Neural progenitor cell (in vitro differentiated cells): ENCODE measurements at regions not wholly inside any gene's neighbourhood (a gene's known extent, or its start where the extent isn't known, plus 50 kb on each side); places are given as distances from the start of the nearest gene placed in this dataset.

Experiments
- DNase-seq: peaks from one replicate; pipeline ENCODE4 v3.0.0-alpha.2; 2016; ENCODE audit warnings: low spot score
- H2AFZ ChIP-seq: fragments of 200-600 bp; sonication (generic); replicated peaks from 2 replicates; pipeline ENCODE4 v1.6.1; 2016; ENCODE audit warnings: antibody characterized with exemption
- H3F3A ChIP-seq: fragments of 200-600 bp; sonication (generic); 2 replicates; pipeline ENCODE4 v1.6.1; 2016; ENCODE audit warnings: antibody characterized with exemption, low read depth
- H3K27ac ChIP-seq: fragments of 200-600 bp; sonication (generic); 2 replicates; pipeline ENCODE4 v1.5.1; 2016; ENCODE audit warnings: mild to moderate bottlenecking
- H3K27me3 ChIP-seq: fragments of 200-600 bp; sonication (generic); 2 replicates; pipeline ENCODE4 v1.6.1; 2016; ENCODE audit warnings: mild to moderate bottlenecking, moderate library complexity
- H3K36me3 ChIP-seq: fragments of 200-600 bp; sonication (generic); 2 replicates; pipeline ENCODE4 v1.5.1; 2016
- H3K4me1 ChIP-seq: fragments of 200-600 bp; sonication (generic); 2 replicates; pipeline ENCODE4 v1.6.1; 2016; ENCODE audit warnings: mixed run types
- H3K4me2 ChIP-seq: fragments of 200-600 bp; sonication (generic); 2 replicates; pipeline ENCODE4 v1.6.1; 2016
- H3K4me3 ChIP-seq: fragments of 200-600 bp; sonication (generic); 2 replicates; pipeline ENCODE4 v1.5.1; 2016
- H3K79me2 ChIP-seq: fragments of 200-600 bp; sonication (generic); 2 replicates; pipeline ENCODE4 v1.6.1; 2016; ENCODE audit warnings: low read depth
- H3K9ac ChIP-seq: fragments of 200-600 bp; sonication (generic); 2 replicates; pipeline ENCODE4 v1.6.1; 2016
- H3K9me3 ChIP-seq: fragments of 200-600 bp; sonication (generic); 2 replicates; pipeline ENCODE4 v1.5.1; 2016; ENCODE audit warnings: low read depth
- H4K20me1 ChIP-seq: fragments of 200-600 bp; sonication (generic); 2 replicates; pipeline ENCODE4 v1.6.1; 2016; ENCODE audit warnings: low read depth
- H3K27ac Mint-ChIP-seq: 3 replicates; pipeline ENCODE4 v1.8.0; 2021; ENCODE audit warnings: mixed read lengths
- H3K27me3 Mint-ChIP-seq: 2 replicates; pipeline ENCODE4 v1.8.0; 2022; ENCODE audit warnings: low read depth, mild to moderate bottlenecking, inconsistent platforms, moderate library complexity, mixed read lengths; ENCODE audit not compliant: insufficient read depth
- H3K36me3 Mint-ChIP-seq: 3 replicates; pipeline ENCODE4 v1.8.0; 2021; ENCODE audit warnings: mixed read lengths
- H3K4me1 Mint-ChIP-seq: 3 replicates; pipeline ENCODE4 v1.8.0; 2021; ENCODE audit warnings: mixed read lengths
- H3K4me3 Mint-ChIP-seq: 3 replicates; pipeline ENCODE4 v1.8.0; 2021; ENCODE audit warnings: mild to moderate bottlenecking, moderate library complexity, mixed read lengths
- H3K9me3 Mint-ChIP-seq: 3 replicates; pipeline ENCODE4 v1.8.0; 2020; ENCODE audit warnings: mixed read lengths
- CTCF ChIP-seq: fragments of 200-600 bp; sonication (generic); IDR thresholded peaks from 2 replicates; pipeline ENCODE4 v1.5.1; 2017; ENCODE audit warnings: antibody characterized with exemption, mild to moderate bottlenecking
- EZH2 ChIP-seq: fragments of 200-600 bp; sonication (generic); IDR thresholded peaks from 2 replicates; pipeline ENCODE4 v1.6.1; 2017; ENCODE audit warnings: antibody characterized with exemption, mild to moderate bottlenecking, moderate library complexity
- EZH2phosphoT487 ChIP-seq: fragments of 200-600 bp; sonication (generic); IDR thresholded peaks from 2 replicates; pipeline ENCODE4 v1.6.1; 2017; ENCODE audit warnings: antibody characterized with exemption

- Histone ChIP-seq H3K4me3 (no peak overlapping the region), H4K20me1 (no peaks in the 10 kb centered on the region), H2AFZ (no peak overlapping the region), H3K4me1 (peaks cover 10% of the 10 kb centered on the region), H3K79me2 (no peaks in the 10 kb centered on the region), H3K27me3 (no peaks in the 10 kb centered on the region), H3F3A (no peaks in the 10 kb centered on the region), H3K4me2 (no peak overlapping the region), H3K36me3 (no peaks in the 10 kb centered on the region), H3K9ac (no peak overlapping the region), H3K27ac (no peak overlapping the region), H3K9me3 (no peaks in the 10 kb centered on the region)
- TF ChIP-seq CTCF: no peak
- TF ChIP-seq EZH2phosphoT487: no peak
- no peak for TF ChIP-seq EZH2
- no peaks in the 10 kb centered on the region for H3K36me3 Mint-ChIP-seq
- H3K27ac Mint-ChIP-seq: no peak overlapping the region
- no peak overlapping the region for H3K4me3 Mint-ChIP-seq
- H3K9me3 Mint-ChIP-seq: no peaks in the 10 kb centered on the region
- DNase-seq: no peak
- H3K27me3 Mint-ChIP-seq: peaks cover 3% of the 10 kb centered on the region
- peaks cover 6% of the 10 kb centered on the region for H3K4me1 Mint-ChIP-seq
These were observed 133.4 kb upstream of the MKLN1 start for GRCh38 chr7:131194070-131194865.

- Histone ChIP-seq H3K4me2 (no peak overlapping the region), H3K4me3 (no peak overlapping the region), H3F3A (no peaks in the 10 kb centered on the region), H3K4me1 (no peaks in the 10 kb centered on the region), H3K9me3 (no peaks in the 10 kb centered on the region), H3K79me2 (no peaks in the 10 kb centered on the region), H3K27me3 (no peaks in the 10 kb centered on the region), H4K20me1 (no peaks in the 10 kb centered on the region), H2AFZ (no peak overlapping the region), H3K36me3 (no peaks in the 10 kb centered on the region), H3K9ac (no peak overlapping the region), H3K27ac (no peak overlapping the region)
- no peak for TF ChIP-seq EZH2
- Mint-ChIP-seq H3K4me1 (peaks cover 6% of the 10 kb centered on the region), H3K9me3 (no peaks in the 10 kb centered on the region), H3K27ac (no peak overlapping the region), H3K4me3 (no peak overlapping the region), H3K36me3 (no peaks in the 10 kb centered on the region), H3K27me3 (peaks cover 3% of the 10 kb centered on the region)
- peak; percentile 66 for DNase-seq
These were observed 130.9 kb upstream of the MKLN1 start for GRCh38 chr7:131196803-131197202.

GRCh38 chr7:131197920-131198615 lies 129.6 kb upstream of the MKLN1 start:
- Histone ChIP-seq H3K9me3 (no peaks in the 10 kb centered on the region), H3K36me3 (no peaks in the 10 kb centered on the region), H3K4me3 (no peak overlapping the region), H4K20me1 (no peaks in the 10 kb centered on the region), H3K27me3 (no peaks in the 10 kb centered on the region), H2AFZ (no peak overlapping the region), H3K4me1 (no peaks in the 10 kb centered on the region), H3F3A (no peaks in the 10 kb centered on the region), H3K27ac (no peak overlapping the region), H3K4me2 (no peak overlapping the region), H3K9ac (no peak overlapping the region), H3K79me2 (no peaks in the 10 kb centered on the region)
- H3K4me1 Mint-ChIP-seq: peaks cover 6% of the 10 kb centered on the region
- TF ChIP-seq EZH2phosphoT487: no peak
- no peak for TF ChIP-seq EZH2
- no peak for TF ChIP-seq CTCF
- H3K4me3 Mint-ChIP-seq: no peak overlapping the region
- no peaks in the 10 kb centered on the region for H3K9me3 Mint-ChIP-seq
- DNase-seq: no peak
- peaks cover 4% of the 10 kb centered on the region for H3K27me3 Mint-ChIP-seq
- no peaks in the 10 kb centered on the region for H3K36me3 Mint-ChIP-seq
- no peak overlapping the region for H3K27ac Mint-ChIP-seq

GRCh38 chr7:131202451-131202850 lies 125.2 kb upstream of the MKLN1 start:
- H3K9me3 ChIP-seq: no peaks in the 10 kb centered on the region
- no peaks in the 10 kb centered on the region for H4K20me1 ChIP-seq
- H3K4me1 Mint-ChIP-seq: no peaks in the 10 kb centered on the region

More at GRCh38 chr7:131202451-131202850, 125.2 kb upstream of the MKLN1 start:
- no peaks in the 10 kb centered on the region for H3K36me3 Mint-ChIP-seq
- no peaks in the 10 kb centered on the region for H3K4me1 ChIP-seq
- no peak overlapping the region for H2AFZ ChIP-seq
- no peaks in the 10 kb centered on the region for H3K79me2 ChIP-seq
- H3K9ac ChIP-seq: no peak overlapping the region
- H3K9me3 Mint-ChIP-seq: no peaks in the 10 kb centered on the region
- H3K4me2 ChIP-seq: no peak overlapping the region
- no peak overlapping the region for H3K27ac ChIP-seq
- no peak overlapping the region for H3K27ac Mint-ChIP-seq
- no peaks in the 10 kb centered on the region for H3K27me3 ChIP-seq
- TF ChIP-seq CTCF (no peak), EZH2 (no peak), EZH2phosphoT487 (no peak)
- H3K27me3 Mint-ChIP-seq: peaks cover 7% of the 10 kb centered on the region
- no peak overlapping the region for H3K4me3 ChIP-seq
- no peaks in the 10 kb centered on the region for H3F3A ChIP-seq
- DNase-seq: no peak
- no peaks in the 10 kb centered on the region for H3K36me3 ChIP-seq
- no peak overlapping the region for H3K4me3 Mint-ChIP-seq
